Calu3 (cell line): ENCODE measurements at regions not wholly inside any gene's neighbourhood (a gene's known extent, or its start where the extent isn't known, plus 50 kb on each side); places are given as distances from the start of the nearest gene placed in this dataset.

Source experiments
- BruUV-seq: library from RNA; stranded (reverse); fragments of 400-500 nt; replicated peaks from 2 replicates; lab custom pipeline; 2021; lab: Mats Ljungman, UMichigan
- CTCF ChIA-PET: fragments of 300-600 bp; sonication (Branson Sonifier 250); formaldehyde crosslinking; loops from one replicate; lab custom pipeline; 2022; ENCODE audit warnings: antibody characterized with exemption; lab: Charles Lee
- DNase-seq: peaks from one replicate; pipeline ENCODE4 v3.0.0; 2022
- H3K27ac Mint-ChIP-seq: one replicate; pipeline ENCODE4 v1.8.0; 2022; ENCODE audit warnings: mixed read lengths; ENCODE audit not compliant: unreplicated experiment
- H3K27me3 Mint-ChIP-seq: one replicate; pipeline ENCODE4 v1.8.0; 2022; ENCODE audit warnings: mixed read lengths; ENCODE audit not compliant: unreplicated experiment
- H3K36me3 Mint-ChIP-seq: one replicate; pipeline ENCODE4 v1.8.0; 2022; ENCODE audit warnings: mild to moderate bottlenecking, moderate library complexity, mixed read lengths; ENCODE audit not compliant: insufficient read depth, unreplicated experiment
- H3K4me1 Mint-ChIP-seq: one replicate; pipeline ENCODE4 v1.8.0; 2022; ENCODE audit warnings: mild to moderate bottlenecking, low read depth, mixed read lengths; ENCODE audit not compliant: unreplicated experiment
- H3K4me3 Mint-ChIP-seq: one replicate; pipeline ENCODE4 v1.8.0; 2022; ENCODE audit warnings: mild to moderate bottlenecking, low read depth, moderate library complexity, mixed read lengths; ENCODE audit not compliant: unreplicated experiment
- H3K9me3 Mint-ChIP-seq: one replicate; pipeline ENCODE4 v1.8.0; 2022; ENCODE audit warnings: low read depth, mixed read lengths; ENCODE audit not compliant: unreplicated experiment
- intact Hi-C: fragments of 100-400 bp; cut with micrococcal nuclease; formaldehyde crosslinking; loops from one replicate; pipeline ENCODE4 v1.10.0; 2022; ENCODE audit not compliant: unreplicated experiment
- TF ChIP-seq, protein P1 (sequence below): fragments of 200-600 bp; IDR thresholded peaks from one replicate; pipeline ENCODE4 v1.8.0; 2022; ENCODE audit warnings: antibody characterized with exemption; ENCODE audit not compliant: unreplicated experiment

DNA sequence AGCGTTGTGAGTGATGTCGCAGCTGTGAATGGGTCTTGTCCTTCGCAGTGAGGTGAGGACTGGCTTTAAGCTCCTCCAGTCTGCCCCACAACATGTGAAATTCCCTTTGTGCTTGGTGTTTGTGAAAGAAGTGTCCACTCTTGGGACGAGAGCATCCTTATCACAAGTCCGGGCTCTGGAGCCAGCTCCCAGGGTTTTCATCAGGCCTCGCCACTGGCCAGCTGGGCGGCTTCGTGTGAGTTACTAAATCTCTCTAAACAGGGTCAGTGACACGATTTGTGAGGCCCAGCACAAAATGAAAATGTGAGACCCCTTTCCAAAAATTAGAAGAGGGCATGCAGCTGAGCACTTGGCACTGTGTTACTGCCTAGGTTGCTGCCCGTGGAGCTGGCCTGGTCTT is 115.9 kb downstream of the VAPA start:
- BruUV-seq: no TSS peak

DNA sequence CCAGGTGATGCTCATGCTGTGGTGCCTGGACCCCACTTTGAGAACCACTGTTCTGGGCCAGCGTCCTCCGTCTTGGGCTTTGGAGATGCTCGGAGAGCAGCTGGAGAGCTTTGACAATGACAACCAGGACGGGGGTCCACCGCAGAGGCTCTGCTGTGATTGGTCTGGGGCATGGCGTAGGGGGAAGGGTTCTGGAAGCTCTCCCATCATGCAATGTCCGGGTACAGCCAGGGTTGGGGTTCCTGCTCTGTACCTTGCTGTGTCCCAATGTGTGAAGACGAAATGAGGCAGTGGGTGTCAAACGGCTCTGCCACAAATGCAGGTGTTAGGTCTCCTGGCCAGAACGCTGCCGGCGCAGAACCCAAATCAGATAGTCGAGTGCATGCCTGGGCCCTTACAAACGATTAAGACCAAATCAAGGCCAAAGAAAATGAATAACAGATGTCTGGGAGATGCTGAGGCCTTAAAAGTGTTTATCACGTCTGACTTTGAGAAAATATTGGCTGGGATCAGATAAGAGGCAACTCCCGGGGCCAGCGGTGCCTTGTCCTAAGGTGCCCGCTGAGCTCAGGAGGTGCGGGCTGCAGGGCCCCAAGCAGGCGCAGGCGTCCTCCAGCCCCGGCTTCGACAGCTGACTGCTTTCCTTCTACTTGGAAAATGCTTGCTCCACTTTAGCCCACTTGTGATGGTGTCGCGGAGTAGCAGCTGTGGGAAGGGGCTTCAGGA is 117.2 kb downstream of the VAPA start:
- peaks cover 13% of the 10 kb centered on the region for H3K4me1 Mint-ChIP-seq
- no peaks in the 10 kb centered on the region for H3K27me3 Mint-ChIP-seq
- no peaks in the 10 kb centered on the region for H3K36me3 Mint-ChIP-seq
- CTCF ChIA-PET: no interaction called here
- no peak for DNase-seq
- H3K9me3 Mint-ChIP-seq: no peaks in the 10 kb centered on the region
- BruUV-seq: no TSS peak
- TF ChIP-seq, protein P1, sequence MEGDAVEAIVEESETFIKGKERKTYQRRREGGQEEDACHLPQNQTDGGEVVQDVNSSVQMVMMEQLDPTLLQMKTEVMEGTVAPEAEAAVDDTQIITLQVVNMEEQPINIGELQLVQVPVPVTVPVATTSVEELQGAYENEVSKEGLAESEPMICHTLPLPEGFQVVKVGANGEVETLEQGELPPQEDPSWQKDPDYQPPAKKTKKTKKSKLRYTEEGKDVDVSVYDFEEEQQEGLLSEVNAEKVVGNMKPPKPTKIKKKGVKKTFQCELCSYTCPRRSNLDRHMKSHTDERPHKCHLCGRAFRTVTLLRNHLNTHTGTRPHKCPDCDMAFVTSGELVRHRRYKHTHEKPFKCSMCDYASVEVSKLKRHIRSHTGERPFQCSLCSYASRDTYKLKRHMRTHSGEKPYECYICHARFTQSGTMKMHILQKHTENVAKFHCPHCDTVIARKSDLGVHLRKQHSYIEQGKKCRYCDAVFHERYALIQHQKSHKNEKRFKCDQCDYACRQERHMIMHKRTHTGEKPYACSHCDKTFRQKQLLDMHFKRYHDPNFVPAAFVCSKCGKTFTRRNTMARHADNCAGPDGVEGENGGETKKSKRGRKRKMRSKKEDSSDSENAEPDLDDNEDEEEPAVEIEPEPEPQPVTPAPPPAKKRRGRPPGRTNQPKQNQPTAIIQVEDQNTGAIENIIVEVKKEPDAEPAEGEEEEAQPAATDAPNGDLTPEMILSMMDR: no peak
- H3K27ac Mint-ChIP-seq: no peak overlapping the region
- no peak overlapping the region for H3K4me3 Mint-ChIP-seq
- intact Hi-C loops: no loop called here

More for the DNA sequence above, 115.9 kb downstream of the VAPA start:
- intact Hi-C loops: no loop called here
- Mint-ChIP-seq H3K9me3 (no peaks in the 10 kb centered on the region), H3K4me1 (peaks cover under 1% of the 10 kb centered on the region), H3K36me3 (no peaks in the 10 kb centered on the region), H3K27ac (no peak overlapping the region), H3K27me3 (no peaks in the 10 kb centered on the region), H3K4me3 (no peak overlapping the region)
- TF ChIP-seq, protein P1: no peak
- CTCF ChIA-PET: no interaction called here
- DNase-seq: no peak

DNA sequence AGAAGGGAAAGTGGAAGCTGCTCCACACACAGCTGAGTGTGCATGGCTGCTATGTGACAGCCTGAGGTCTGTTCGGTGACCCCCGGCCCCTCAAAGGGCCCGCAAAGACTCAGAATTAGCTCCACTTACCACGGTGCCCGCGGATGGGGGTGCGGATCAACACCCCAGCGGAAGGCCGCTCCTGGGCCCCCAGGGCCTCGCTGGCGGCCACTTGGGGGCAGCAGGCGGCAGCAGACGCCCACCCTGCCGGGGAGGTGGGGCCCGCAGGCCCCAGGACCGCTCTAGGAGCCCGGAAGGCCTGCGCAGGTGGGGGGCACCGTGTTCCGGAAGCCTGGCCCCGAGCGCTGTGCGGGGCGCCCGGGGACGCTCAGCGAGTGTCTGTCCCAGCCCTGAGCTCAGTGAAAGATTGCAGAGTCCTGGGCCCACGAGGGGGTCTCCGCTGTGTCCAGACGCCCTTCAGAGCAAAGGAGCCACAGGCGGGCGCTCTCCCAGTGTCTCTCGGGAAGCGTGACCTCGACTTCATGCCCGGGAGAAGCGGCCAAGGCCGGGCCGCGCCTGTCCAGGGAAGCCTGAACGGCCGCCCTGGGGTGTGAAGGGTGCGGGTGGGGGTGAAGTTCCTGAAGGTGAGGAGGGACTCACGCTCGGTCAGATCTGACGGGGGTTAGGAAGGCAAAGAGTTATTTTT is 118.7 kb downstream of the VAPA start:
- no TSS peak for BruUV-seq
- Mint-ChIP-seq H3K4me3 (no peak overlapping the region), H3K36me3 (no peaks in the 10 kb centered on the region), H3K27me3 (no peaks in the 10 kb centered on the region), H3K9me3 (no peaks in the 10 kb centered on the region), H3K27ac (no peak overlapping the region), H3K4me1 (peaks cover 18% of the 10 kb centered on the region)
- no peak for DNase-seq
- CTCF ChIA-PET: no interaction called here
- intact Hi-C loops: no loop called here
- TF ChIP-seq, protein P1: no peak

DNA sequence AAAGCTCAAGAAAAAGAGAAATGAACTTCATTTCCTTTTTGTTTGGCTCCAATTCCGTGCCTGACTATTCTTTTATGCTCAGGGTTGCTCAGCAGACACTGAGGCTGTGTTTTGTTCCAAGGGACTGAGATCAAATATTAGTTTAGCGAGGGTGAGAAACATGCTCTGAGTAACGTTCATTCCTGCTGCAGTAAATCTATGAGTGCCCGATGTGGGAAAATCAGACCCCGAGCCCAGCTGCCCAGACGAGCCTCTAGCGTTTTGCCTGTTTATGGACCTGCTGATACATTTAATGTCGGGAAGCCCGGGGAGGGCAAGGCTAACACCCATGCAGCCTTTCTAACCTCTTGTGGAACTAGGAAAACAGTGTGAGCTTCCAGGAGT is 119.2 kb downstream of the VAPA start:
- Mint-ChIP-seq H3K36me3 (no peaks in the 10 kb centered on the region), H3K27me3 (no peaks in the 10 kb centered on the region), H3K4me1 (peaks cover 18% of the 10 kb centered on the region), H3K27ac (no peak overlapping the region), H3K4me3 (no peak overlapping the region), H3K9me3 (no peaks in the 10 kb centered on the region)
- no TSS peak for BruUV-seq
- TF ChIP-seq, protein P1: no peak
- CTCF ChIA-PET: no interaction called here
- intact Hi-C loops: no loop called here
- no peak for DNase-seq
